ENCODE measurements at regions not wholly inside any gene's neighbourhood (a gene's known extent, or its start where the extent isn't known, plus 50 kb on each side); places are given as distances from the start of the nearest gene placed in this dataset.

DNA sequence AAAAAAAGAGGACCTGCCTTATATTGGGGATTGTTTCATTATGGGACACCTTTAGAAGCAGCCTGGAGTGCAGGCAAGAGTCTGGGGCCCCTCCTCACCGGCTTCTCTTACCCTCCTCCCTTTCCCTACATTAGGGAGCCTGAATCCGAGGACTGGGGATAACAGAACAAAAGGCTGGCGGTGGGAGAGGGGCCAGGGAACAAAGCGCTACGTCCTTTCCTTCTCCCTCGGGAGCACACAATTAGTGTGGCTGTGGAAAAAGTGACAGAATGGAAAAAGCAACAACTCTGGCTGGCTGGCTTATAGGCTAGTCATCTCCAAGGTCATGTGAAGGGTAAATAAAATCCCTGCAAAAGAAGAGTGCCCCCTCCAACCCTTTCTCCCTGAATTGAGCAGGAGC lies 74.7 kb downstream of the LSM5 start:
- TF ChIP-seq, protein P1, sequence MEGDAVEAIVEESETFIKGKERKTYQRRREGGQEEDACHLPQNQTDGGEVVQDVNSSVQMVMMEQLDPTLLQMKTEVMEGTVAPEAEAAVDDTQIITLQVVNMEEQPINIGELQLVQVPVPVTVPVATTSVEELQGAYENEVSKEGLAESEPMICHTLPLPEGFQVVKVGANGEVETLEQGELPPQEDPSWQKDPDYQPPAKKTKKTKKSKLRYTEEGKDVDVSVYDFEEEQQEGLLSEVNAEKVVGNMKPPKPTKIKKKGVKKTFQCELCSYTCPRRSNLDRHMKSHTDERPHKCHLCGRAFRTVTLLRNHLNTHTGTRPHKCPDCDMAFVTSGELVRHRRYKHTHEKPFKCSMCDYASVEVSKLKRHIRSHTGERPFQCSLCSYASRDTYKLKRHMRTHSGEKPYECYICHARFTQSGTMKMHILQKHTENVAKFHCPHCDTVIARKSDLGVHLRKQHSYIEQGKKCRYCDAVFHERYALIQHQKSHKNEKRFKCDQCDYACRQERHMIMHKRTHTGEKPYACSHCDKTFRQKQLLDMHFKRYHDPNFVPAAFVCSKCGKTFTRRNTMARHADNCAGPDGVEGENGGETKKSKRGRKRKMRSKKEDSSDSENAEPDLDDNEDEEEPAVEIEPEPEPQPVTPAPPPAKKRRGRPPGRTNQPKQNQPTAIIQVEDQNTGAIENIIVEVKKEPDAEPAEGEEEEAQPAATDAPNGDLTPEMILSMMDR (IDR thresholded peaks at IDR 0.05 in 8 of 11, conservative IDR thresholded peaks at IDR 0.05 in 3 of 11), result no peak
- no peak for TF ChIP-seq POLR2A (IDR thresholded peaks at IDR 0.05)

All from spleen (tissue), 7 donors.